Stimulated activated CD4-positive, alpha-beta T cell treated with anti-CD3 and anti-CD28 coated beads, Interleukin-4, amount 100 ng/mL, for 1 hour (primary cell): ENCODE measurements at regions not wholly inside any gene's neighbourhood (a gene's known extent, or its start where the extent isn't known, plus 50 kb on each side); places are given as distances from the start of the nearest gene placed in this dataset.

Experiments
- DNase-seq: peaks from one replicate; pipeline ENCODE4 v3.0.0-alpha.2; 2020

DNA sequence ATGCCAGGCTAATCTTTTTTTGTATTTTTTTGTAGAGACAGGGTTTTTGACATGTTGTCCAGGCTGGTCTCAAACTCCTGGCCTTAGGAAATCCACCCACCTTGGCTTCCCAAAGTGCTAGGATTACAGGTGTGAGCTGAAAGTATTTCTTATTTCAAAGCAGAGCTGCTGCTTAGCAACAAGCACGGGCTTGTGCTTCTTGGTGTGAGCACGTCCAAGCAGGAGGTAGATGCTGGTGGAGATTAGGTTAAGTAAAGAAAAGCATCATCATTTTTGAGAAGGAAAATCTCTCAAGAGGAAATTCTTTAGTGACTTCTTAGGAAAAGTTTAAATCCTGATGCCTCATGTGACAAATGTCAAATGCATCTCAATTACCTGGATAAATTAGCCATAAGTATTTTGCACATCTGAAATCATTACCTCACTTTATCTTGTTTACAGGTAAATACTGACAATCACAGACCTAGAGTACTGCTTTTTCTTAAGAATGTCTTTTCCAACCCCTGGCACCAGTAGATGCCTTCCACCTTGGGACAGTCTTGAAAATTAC lies 431.8 kb upstream of the FZD8 start:
- no peak for DNase-seq

DNA sequence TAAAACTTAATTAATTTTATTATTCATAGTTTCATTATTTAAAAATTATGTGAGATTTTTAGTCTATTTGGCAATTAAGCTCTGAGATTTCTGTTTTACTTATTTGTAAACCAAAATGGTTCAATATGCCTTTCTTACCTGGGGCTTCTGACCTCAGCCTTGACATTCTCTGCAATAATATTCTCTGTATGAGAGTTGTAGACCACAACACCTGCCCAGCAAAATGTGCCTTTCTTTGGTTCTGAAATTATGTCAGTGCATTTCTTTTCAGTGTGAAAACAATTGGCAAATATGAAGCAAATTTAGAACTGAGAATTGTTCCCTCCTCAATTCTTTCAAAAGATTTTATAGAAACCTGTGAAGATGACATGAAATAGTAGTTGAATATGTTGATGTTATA lies 426.4 kb upstream of the FZD8 start:
- DNase-seq = no peak

DNA sequence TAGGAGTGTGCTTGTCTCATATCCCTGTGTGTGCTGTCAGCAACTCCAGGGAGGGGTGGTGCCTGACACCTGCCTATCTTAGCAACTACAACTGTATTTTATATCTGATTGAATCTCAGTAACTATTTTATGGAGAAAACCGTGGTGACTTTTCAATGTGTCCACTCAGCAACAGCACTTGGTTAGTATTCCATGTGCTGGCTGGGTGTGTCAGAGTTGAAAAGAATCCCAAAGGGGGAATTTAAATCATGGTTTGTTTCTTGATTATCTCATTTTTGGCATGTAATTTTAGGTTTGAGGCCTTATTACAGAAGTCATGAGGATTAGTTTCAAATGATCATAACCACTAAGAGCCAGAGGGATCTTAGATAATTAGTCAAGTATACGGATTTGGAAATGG lies 425.7 kb upstream of the FZD8 start:
- no peak for DNase-seq

DNA sequence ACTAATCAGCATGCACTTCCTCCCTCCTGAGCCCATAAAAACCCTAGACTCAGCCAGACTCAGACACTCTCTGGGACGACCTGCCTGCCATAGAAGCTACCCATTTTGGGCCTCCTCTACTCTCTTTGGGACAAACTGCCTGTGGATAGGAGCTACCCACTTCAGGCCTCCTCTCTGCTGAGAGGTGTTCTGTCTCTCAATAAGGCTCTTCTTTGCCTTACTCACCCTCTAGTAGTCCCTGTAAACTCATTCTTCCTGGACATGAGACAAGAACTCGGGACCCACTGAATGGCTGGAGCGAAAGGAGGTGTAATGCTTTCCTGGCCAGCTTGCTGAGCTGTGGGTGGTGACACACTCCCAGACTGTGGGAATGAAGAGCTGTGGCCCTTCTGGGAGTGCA lies 424.8 kb upstream of the FZD8 start:
- no peak for DNase-seq

DNA sequence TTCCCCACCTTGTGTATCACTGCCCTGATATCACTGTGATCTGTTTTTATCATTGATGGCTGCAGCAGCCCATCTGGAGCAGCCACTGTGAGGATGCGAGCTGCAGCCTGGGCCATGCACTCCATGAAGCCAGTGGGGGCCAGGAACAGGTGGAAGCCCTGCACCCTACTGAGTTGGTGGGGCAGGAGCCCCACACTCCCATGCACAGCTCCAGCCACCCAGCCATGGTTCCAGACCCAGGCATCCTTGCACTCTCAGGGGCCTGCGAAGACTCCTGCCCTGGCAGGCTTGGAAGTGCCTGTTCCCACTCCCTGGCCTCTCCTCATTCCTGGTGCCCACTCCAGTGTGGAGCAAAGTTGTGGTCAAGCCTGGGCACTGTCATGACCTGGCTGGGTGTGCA lies 424.0 kb upstream of the FZD8 start:
- DNase-seq = no peak

DNA sequence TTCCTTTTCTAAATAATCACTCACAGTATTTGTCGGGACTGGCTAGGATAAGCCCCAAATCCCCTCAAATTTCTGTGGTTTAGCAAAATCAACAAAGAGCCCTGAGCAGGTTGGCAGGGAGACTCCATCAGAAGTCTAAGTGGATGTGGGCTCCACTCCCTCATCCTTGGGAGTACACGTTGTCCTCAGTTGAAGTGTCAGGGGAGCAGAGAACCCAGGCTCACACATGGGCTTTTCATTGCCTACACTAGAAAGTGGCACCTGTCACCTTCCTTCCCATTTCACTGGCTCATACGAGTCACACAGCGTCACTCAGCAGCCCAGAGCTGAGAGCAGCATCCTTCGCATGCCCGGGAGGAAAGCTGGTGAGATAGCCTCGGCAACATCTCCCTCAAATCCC lies 421.3 kb upstream of the FZD8 start:
- DNase-seq = no peak

DNA sequence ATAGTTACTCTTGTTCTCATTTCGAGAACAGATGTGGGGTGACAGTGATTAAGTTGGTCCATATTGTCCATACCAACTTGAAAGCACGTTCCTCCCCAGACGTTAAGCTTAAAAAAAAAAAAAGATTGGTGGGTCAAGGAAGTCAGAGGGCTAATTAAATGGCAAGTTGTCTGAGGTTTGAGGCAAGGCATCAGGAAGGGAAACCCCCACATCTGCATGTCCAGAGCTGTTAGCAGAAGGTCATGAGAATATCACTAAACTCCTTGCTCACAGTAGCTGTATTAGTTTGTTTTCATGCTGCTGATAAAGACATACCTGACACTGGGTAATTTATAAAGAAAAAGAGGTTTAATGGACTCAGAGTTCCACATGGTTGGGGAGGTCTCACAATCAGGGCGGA lies 415.6 kb upstream of the FZD8 start:
- no peak for DNase-seq

DNA sequence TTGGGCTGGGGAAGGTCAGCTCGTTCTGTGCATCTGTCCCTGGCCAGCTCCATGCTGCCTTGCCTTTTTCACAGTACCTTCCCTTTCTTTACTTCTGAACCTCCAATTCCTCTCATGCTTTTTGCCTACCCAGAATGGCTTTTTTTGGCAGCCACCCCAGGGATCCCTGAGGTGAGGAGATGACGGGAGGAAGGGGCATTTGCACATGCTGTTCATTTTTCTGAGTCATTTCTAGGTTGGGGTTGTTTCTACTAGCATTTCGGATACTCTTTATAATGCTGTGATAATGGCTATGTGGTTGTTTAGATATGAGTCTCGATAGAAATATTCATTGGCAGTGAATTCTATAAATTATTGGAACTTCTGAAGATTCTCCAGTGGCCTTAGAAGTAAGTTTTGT lies 415.1 kb upstream of the FZD8 start:
- no peak for DNase-seq

DNA sequence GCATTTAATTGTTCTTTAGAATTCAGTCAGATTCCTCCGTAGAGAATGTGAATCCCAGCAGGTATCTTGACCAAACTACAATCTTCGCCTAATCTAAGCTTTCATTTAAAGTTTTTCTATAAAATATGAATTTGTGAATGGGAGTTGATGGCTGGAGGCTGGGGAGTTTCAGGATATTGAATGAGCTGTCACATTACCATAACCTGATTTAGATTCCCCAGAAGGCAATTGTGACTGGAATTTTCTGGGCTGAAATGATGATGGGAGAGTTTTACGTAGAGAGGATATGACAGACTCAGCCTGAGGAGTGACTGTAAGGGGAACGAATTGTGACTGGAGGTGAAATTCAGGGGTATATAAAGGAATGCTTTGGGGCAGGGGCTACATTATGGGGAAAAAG lies 411.7 kb upstream of the FZD8 start:
- no peak for DNase-seq

DNA sequence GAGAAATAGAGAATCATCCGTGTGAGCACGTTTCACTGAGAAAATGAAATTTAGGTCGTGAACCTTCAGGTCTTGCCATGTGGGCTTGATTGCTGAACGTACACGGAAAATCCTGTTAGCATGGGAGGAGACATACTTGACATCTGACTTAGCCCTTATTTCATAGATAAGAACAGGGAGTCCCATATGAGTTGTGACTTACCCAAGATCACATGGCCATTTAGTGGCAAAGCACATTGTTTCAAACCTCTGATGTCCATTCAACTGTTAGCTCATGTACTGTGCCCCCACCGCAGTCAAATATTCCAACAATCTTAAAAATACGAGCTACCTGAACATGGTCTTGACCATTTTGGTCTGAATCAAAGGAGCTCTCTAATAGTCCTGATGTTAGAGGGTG lies 411.2 kb upstream of the FZD8 start:
- no peak for DNase-seq

DNA sequence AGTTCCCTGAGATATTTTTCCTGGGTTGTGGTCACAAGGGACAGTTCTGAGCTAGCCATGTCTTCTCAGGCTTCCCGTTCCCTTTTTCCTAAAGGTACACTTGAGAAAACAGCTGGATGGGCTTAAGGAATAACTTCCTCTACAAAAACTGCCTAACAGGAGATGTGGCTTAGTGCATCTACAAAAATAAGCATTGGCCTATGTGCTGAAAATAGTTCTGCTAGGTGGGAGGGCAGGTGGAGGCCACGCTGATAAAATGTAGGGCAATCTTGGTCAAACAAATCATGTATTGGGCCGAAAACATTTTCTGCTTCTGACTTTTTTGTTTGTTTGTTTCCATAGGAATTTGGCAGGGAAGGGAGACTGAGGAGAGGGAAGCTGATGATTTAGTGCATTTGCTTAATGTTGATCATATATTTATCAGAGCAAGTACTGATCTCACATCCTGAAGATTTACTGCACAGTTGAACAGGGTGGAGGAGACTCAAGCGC lies 409.4 kb upstream of the FZD8 start:
- DNase-seq = no peak

DNA sequence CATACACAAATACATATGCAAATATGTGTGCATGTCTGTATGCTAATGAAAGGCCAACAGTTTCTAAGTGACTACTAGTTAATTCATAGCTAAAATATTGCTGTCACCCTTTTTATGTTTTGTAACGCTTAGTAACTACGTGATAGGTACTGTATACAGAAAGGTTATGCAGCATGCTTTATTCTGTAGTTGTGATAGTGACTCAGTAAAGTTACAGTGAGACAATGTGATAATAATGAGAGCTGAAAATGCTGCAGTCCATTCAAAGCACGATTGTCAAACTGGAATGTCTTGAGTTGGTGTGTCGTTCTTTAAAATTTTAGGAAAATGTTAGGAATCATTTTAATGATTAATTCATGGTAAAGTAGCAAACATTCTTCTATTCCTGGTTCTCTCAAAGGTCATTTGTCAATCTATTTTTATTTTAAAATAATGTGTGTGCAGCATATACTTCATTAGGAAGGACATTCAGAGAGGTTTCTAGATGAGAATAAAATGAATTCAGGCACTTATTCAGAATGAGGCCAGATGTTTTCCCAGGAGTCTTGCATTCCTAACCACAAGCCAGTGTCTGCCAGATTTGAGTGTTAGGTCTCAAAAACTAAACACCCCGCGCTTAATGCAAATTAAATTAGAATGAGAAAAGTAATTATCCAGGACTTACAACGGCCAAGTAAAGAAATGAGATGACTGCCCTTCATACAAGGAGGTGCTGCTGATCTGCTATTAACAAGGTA lies 408.8 kb upstream of the FZD8 start:
- no peak for DNase-seq

DNA sequence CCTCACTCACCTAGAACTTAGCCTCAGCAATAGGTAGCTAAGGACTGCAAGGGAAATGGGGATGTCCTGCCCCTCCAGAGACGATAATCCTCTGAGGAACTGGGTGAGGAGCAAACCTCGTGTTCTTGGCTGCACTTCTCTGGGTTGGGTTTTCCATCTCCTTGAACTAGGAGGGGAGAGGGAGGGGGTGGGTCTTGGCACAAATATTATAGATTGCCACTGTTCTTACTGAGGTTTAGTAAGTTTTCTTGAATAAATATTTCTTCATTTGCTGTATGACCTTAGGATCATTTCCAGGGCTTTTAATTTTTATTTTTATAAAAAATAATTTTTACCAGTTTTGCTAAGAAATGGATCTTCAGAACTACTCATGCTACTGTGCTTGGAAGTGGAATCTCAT lies 406.7 kb upstream of the FZD8 start:
- DNase-seq = no peak

DNA sequence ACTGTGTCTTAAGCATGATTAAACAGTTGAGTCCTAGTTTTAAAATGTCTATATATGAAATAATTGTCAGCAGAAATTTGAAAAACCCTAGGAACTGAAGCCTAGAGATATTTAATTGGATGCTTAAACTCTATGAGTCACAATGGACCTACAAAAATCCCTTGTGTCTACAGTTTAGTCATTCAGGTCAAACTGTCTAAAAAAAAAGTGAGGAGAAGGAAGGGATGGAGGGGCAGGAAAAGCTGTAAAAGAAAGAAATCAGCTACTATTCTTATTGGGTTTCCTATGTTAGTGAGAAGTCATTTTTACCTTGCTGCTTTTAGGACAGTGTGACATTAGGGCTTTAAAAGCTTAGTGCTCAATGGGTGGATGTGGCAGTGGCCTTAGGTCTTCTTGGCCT lies 406.1 kb upstream of the FZD8 start:
- DNase-seq = no peak

DNA sequence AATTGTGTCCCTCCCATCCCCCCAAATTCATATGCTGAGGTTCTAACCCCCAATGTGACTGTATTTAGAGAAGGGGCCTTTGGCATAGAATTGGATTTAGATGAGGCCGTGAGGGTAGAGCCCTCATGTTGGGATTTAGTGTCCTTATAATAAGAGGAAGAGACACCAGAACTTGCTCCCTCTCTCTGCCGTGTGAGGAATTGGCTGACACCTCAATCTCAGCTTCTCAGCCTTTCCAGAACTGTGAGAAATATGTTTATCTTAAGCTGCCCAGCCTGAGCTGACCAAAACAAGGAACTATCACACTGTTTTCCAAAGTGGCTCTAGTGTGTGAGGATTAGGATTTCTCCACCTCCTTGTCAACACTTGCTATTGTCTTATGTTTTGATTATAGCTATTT lies 400.0 kb upstream of the FZD8 start:
- no peak for DNase-seq

DNA sequence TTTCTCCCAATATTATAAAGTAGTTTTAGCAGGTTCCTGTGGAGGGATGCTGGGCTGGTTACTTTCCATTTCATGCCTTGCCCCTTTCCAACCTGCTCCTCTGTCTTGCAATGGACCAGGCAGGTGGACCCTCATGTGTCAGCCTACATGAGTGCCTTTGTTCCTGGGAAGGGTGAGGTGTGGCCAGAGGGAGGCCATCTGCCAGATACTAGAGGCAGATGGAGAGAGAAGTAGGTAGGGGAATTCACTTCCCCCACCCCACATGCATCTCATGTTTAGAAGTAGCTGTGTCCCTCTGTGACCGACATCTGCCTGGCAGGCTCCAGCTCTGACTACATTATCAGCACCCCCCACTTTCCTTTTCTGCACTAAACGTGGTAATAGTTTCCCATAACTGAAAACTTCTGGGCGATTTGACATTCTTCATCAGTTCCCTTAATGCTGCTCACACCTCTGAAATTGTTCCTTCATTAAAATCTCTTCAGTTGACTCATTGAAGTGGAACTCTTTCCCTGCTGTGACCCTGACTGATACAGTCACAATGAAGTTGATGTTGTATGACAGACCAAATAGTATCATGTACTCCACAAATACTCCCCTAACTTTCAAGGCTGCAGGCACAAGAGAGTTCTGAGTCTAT lies 396.3 kb upstream of the FZD8 start:
- DNase-seq = no peak

DNA sequence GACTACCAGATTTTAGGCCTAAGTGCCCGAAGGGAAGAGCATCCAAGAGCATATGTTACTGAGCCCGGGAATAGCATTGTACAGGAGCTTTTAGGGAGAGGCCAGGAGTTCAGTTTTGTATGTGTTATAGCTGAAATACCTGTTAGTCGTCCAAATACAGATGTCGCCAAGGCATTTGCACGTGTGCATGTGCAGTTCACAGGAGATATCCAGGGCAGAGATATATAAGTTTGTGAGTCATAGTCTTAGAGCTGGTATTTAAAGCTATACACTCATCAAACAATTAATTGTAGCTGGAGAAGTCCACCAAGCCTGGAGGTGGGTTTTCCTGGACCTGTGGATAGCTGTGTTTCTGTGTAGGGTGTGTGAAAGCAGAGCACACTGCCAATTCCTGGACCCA lies 394.0 kb upstream of the FZD8 start:
- DNase-seq = no peak

DNA sequence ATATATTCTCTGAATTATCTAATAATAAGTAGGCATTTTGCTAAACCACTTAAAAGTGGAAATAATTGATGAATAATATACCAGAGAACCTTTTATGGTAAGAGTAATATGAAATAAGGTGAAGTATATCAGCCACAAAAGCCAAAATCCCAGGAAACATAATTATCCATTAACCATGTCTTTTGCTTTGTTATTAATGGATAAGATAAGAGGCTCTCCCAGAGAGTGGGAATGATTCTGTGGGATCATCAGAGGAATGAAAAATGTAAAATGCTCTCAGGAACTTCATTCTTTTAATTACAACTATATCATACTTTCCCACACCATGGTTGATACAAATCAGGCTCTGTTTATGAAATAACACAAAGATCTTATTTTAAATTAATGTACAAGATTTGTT lies 391.7 kb upstream of the FZD8 start:
- no peak for DNase-seq

DNA sequence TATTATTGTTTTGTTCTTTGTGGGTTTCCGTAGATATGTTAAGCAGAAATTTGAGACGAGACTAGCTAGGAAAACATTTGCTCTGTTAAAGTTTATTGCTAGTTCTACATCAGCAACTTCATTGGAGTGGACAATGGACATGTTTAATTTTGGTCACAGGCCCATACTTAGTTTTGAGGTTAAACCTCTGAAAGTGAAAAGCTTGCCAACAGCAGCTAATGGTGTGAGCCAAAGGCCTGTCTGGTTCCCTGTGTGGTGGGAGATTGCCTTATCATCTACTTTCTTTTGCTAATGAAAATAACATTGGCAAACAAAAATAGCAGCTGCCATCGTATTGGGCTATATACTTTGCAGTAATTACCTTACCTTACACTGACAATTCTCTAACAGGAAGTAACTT lies 388.4 kb upstream of the FZD8 start:
- no peak for DNase-seq

DNA sequence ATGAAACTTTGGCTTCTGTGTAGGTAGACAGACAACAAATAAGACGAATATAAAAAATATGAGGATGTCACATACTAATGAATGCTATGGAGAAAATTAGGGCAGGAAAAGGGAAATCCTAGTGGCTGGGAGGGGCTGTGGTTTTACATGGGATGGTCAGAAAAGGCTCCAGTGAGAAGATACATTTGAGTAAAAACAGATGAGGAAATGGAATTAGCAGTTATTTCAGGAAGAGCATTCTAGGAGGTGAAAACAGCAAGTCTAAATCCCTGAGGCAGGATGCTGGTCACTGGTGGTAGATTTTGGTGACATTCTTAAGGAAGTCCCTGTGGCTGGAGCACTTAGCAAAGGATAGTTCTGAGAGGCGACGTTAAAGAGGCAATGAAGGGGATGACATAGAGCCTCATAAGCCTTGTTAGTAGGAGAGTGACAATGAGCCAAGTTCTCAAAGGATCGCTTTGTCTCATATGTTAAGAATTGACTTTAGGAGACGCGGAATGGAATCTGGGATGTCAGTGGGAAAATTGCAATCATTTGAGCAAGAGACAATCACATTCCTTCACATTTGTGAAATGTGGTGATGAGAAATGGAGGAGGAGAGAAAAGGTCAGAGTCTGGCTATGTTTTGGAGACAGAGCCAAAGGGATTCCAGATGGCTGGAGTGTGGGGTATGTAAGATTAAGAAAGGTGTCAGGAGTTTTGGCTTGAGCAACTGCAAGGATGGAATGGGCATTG lies 384.7 kb upstream of the FZD8 start:
- DNase-seq = no peak

DNA sequence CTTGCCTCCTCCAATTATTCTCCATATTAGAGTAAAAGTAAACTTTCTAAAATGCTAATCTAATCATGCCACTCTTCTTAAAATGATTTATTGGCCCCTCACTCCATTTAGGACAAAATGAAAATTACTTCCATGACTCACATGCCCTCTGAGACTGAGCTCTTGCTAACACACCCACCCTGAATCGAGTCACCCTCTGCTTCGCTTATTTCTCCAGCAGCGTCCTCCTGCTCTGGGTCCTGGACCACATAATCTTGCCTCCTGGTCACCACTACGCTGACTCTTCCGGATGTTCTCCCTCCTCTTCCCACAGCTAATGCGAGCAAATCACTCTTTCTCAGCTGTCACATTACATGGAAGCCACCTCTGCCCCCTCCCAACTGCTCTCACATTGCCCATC lies 384.0 kb upstream of the FZD8 start:
- no peak for DNase-seq

DNA sequence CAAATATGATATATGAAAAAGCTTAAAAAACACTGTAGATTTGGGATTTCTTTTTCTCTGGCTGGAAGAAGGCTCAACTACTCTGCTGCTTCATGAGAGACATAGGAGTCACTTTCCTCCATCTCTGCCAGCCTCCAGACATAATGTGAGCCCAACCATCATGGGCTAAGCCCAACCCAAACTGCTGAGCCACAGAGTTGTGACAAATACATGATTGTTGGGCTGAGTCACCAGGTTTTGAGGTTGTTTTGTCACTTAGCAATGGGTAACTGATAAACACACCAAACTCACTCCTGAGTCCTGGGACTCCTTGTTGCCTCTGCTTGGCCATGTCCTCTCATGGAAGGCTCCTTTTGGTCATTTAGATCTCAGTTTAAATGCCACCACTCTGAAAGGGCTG lies 381.8 kb upstream of the FZD8 start:
- DNase-seq = no peak

DNA sequence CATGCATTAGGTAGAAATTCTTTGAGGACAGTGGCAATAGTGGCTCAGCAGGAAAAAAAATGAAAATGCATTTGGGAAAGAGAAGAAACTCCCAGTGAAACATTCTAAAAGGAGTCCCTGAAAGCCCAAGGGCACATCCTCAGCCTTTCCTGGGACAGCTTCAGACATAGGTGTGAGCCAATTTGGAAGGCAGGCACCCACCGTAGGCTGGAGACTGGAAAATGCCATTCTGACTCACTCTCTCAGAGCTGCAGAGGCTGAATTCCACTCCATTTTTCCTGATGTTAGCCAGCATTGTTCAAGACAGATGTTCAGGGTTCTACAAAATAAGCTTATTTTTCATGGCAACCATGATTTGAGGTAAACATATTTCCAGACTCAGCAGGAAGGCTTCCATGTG lies 379.0 kb upstream of the FZD8 start:
- no peak for DNase-seq

DNA sequence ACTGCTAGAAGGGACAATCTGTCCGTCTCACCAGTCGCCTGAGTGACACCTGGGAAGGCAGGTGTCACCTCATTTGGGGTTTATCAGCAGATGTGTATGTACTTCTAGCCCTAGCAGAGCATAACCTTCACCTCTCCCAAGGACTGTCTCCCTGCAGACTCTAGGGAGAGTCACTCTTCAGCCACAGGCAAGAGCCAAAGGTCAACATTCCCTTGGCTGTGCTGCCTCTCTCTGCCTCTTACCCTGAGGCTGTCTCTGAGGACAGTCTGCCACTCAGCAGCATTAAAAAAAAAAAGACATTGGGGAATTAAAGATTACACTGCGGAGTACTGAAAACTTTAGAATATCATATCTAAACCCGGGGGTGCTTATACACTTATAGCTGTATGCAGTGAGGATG lies 377.7 kb upstream of the FZD8 start:
- DNase-seq = no peak
